Keratinocyte (primary cell): ENCODE measurements at regions not wholly inside any gene's neighbourhood (a gene's known extent, or its start where the extent isn't known, plus 50 kb on each side); places are given as distances from the start of the nearest gene placed in this dataset.

ENCODE experiments used
- CTCF ChIP-seq, 3 experiments: IDR thresholded peaks in 1 of 3; conservative IDR thresholded peaks in 1 of 3; optimal IDR thresholded peaks in 1 of 3; 2 replicates in 2 of 3; 3 replicates in 1 of 3; pipeline versions ENCODE3 to v1.5.1; 2011; ENCODE audit warnings: low read length in 3 of 3, mild to moderate bottlenecking in 3 of 3, moderate library complexity in 2 of 3, control low read depth in 1 of 3, inconsistent platforms in 1 of 3; ENCODE audit not compliant: insufficient read depth in 2 of 3; ENCODE audit errors: extremely low read depth in 1 of 3
- EZH2 ChIP-seq: IDR thresholded peaks from one replicate; pipeline ENCODE4 v1.6.1; 2012; ENCODE audit warnings: inconsistent platforms, mild to moderate bottlenecking, low read length, moderate library complexity

GRCh38 chr12:3367750-3368444 is 123.1 kb upstream of the PRMT8 start:
- no peak for TF ChIP-seq CTCF (optimal IDR thresholded peaks at IDR 0.05 in 1 of 3, IDR thresholded peaks at IDR 0.05 in 1 of 3, conservative IDR thresholded peaks at IDR 0.05 in 1 of 3; ENCODE audit: extremely low read depth in 1 of 3, insufficient read depth in 2 of 3, low read length in 3 of 3)
- TF ChIP-seq EZH2 = no peak
